H1 (cell line): ENCODE measurements at regions not wholly inside any gene's neighbourhood (a gene's known extent, or its start where the extent isn't known, plus 50 kb on each side); places are given as distances from the start of the nearest gene placed in this dataset.

Source experiments
- ATF3 ChIP-seq: IDR thresholded peaks from 2 replicates; pipeline ENCODE4 v1.6.1; 2011; ENCODE audit warnings: low read depth, mild to moderate bottlenecking, low read length; ENCODE audit not compliant: insufficient read depth
- CEBPB ChIP-seq: IDR thresholded peaks from 2 replicates; pipeline ENCODE4 v1.6.1; 2012; ENCODE audit warnings: low read depth, low read length
- CTCF ChIP-seq, 3 experiments: IDR thresholded peaks; 1 replicate in 2 of 3; 2 replicates in 1 of 3; pipeline versions ENCODE4 v1.5.1 to v1.6.1; 2011; ENCODE audit warnings: low read length in 3 of 3, mild to moderate bottlenecking in 3 of 3, inconsistent platforms in 2 of 3, low read depth in 1 of 3, moderate library complexity in 1 of 3; ENCODE audit not compliant: insufficient read depth in 1 of 3; ENCODE audit errors: control extremely low read depth in 1 of 3
- EZH2 ChIP-seq: fragments of 200-600 bp; sonication (generic); IDR thresholded peaks from 2 replicates; pipeline ENCODE4 v1.7.1; 2012; ENCODE audit warnings: low read depth, mild to moderate bottlenecking, moderate library complexity, low read length, inconsistent platforms; ENCODE audit not compliant: severe bottlenecking
- FOSL1 ChIP-seq: IDR thresholded peaks from 2 replicates; pipeline ENCODE4 v1.6.1; 2011; ENCODE audit warnings: mild to moderate bottlenecking, low read depth, low read length, moderate library complexity; ENCODE audit not compliant: insufficient read depth
- GABPA ChIP-seq: IDR thresholded peaks from 2 replicates; pipeline ENCODE4 v1.6.1; 2011; ENCODE audit warnings: mild to moderate bottlenecking, low read length, moderate library complexity, borderline replicate concordance; ENCODE audit not compliant: insufficient read depth
- POLR2A ChIP-seq, 2 experiments: IDR thresholded peaks; 1 replicate in 1 of 2; 2 replicates in 1 of 2; pipeline ENCODE4 v1.6.1; 2011; ENCODE audit warnings: low read depth in 2 of 2, low read length in 2 of 2, mild to moderate bottlenecking in 2 of 2; ENCODE audit errors: control extremely low read depth in 1 of 2
- POLR2AphosphoS5 ChIP-seq: IDR thresholded peaks from 2 replicates; pipeline ENCODE4 v1.6.1; 2011; ENCODE audit warnings: low read depth, low read length
- RAD21 ChIP-seq, 2 experiments: IDR thresholded peaks in 1 of 2; conservative IDR thresholded peaks in 1 of 2; 2 replicates each; pipeline ENCODE4 v1.6.1; 2011; ENCODE audit warnings: low read depth in 2 of 2, low read length in 2 of 2, improper control_type of control experiment in 1 of 2, inconsistent platforms in 1 of 2, mild to moderate bottlenecking in 1 of 2, moderate library complexity in 1 of 2
- RFX5 ChIP-seq: IDR thresholded peaks from 2 replicates; pipeline ENCODE4 v1.6.1; 2011; ENCODE audit warnings: low read depth, low read length, improper control_type of control experiment, borderline replicate concordance
- ZNF274 ChIP-seq: IDR thresholded peaks from 2 replicates; pipeline ENCODE4 v1.7.0; 2012; ENCODE audit warnings: low read length, borderline replicate concordance; ENCODE audit errors: extremely low read depth

- TF ChIP-seq ATF3 (no peak), CTCF (IDR thresholded peaks at IDR 0.05; ENCODE audit: control extremely low read depth in 1 of 3, insufficient read depth in 1 of 3, low read depth in 1 of 3, low read length in 3 of 3) (no peak), FOSL1 (no peak), RAD21 (IDR thresholded peaks at IDR 0.05 in 1 of 2, conservative IDR thresholded peaks at IDR 0.05 in 1 of 2; ENCODE audit: low read depth in 2 of 2, low read length in 2 of 2) (no peak), GABPA (no peak), EZH2 (no peak), POLR2AphosphoS5 (no peak), RFX5 (no peak), POLR2A (IDR thresholded peaks at IDR 0.05; ENCODE audit: control extremely low read depth in 1 of 2, low read depth in 2 of 2, low read length in 2 of 2) (no peak), CEBPB (no peak), ZNF274 (no peak)
These were observed 104.0 kb downstream of the QRSL1 start for GRCh38 chr6:106733386-106733785.
